H1 (cell line): ENCODE measurements at regions not wholly inside any gene's neighbourhood (a gene's known extent, or its start where the extent isn't known, plus 50 kb on each side); places are given as distances from the start of the nearest gene placed in this dataset.

Source experiments
- CTCF ChIA-PET: fragments of 300-600 bp; sonication (Branson Sonifier 250); formaldehyde crosslinking; loops from one replicate; lab custom pipeline; 2021; ENCODE audit not compliant: partially characterized antibody; lab: Charles Lee
- POLR2A ChIA-PET: fragments of 300-600 bp; sonication (Branson Sonifier 250); formaldehyde crosslinking; loops from one replicate; lab custom pipeline; 2021; ENCODE audit warnings: inconsistent platforms; ENCODE audit not compliant: partially characterized antibody; lab: Charles Lee
- DNase-seq, 2 experiments: peaks; one replicate each; pipeline versions ENCODE4 v3.0.0 to v3.0.0-alpha.2; 2010 to 2022; ENCODE audit warnings: low spot score in 2 of 2, low read depth in 1 of 2, mixed read lengths in 1 of 2
- FAIRE-seq: peaks from 2 replicates; lab custom pipeline; 2011; peaks lifted over from hg19 to GRCh38; lab: Jason Lieb, UNC
- H2AFZ ChIP-seq: 2 replicates; pipeline ENCODE4 v1.8.1; 2012; ENCODE audit warnings: low read length, inconsistent platforms
- H2AK5ac ChIP-seq: 2 replicates; pipeline ENCODE4 v1.6.1; 2013; ENCODE audit warnings: low read depth, low read length
- H2BK120ac ChIP-seq: replicated peaks from 2 replicates; pipeline ENCODE3; 2013; ENCODE audit warnings: low read depth, low read length, inconsistent platforms
- H2BK12ac ChIP-seq: 2 replicates; pipeline ENCODE4 v1.6.1; 2013; ENCODE audit warnings: low read depth, low read length
- H2BK15ac ChIP-seq: 2 replicates; pipeline ENCODE4 v1.6.1; 2013; ENCODE audit warnings: low read length
- H2BK20ac ChIP-seq: 2 replicates; pipeline ENCODE4 v1.6.1; 2013; ENCODE audit warnings: low read length
- H2BK5ac ChIP-seq: 2 replicates; pipeline ENCODE4 v1.6.1; 2013; ENCODE audit warnings: low read depth, low read length
- H3K14ac ChIP-seq: 2 replicates; pipeline ENCODE4 v1.6.1; 2013; ENCODE audit warnings: inconsistent platforms; ENCODE audit not compliant: insufficient read length
- H3K18ac ChIP-seq: 2 replicates; pipeline ENCODE4 v1.6.1; 2013; ENCODE audit warnings: low read length; ENCODE audit errors: extremely low read depth
- H3K23ac ChIP-seq: 2 replicates; pipeline ENCODE4 v1.6.1; 2013; ENCODE audit warnings: inconsistent platforms; ENCODE audit not compliant: insufficient read length
- H3K23me2 ChIP-seq: 2 replicates; pipeline ENCODE4 v1.6.1; 2013; ENCODE audit warnings: low read depth, low read length
- H3K27ac ChIP-seq: 2 replicates; pipeline ENCODE4 v1.6.1; 2011; ENCODE audit warnings: low read depth, low read length, inconsistent platforms
- H3K27me3 ChIP-seq, 4 experiments: replicated peaks in 1 of 4; 1 replicate in 1 of 4; 2 replicates in 3 of 4; pipeline versions ENCODE4 v1.6.1 to v1.8.1; 2011 to 2013; ENCODE audit warnings: low read length in 3 of 4, mild to moderate bottlenecking in 3 of 4, inconsistent platforms in 2 of 4, mixed read lengths in 2 of 4, moderate library complexity in 1 of 4; ENCODE audit not compliant: control insufficient read depth in 3 of 4, insufficient read depth in 3 of 4; ENCODE audit errors: extremely low read depth in 1 of 4
- H3K36me3 ChIP-seq, 4 experiments: 2 replicates each; pipeline versions ENCODE4 v1.6.1 to v1.8.1; 2011 to 2013; ENCODE audit warnings: mild to moderate bottlenecking in 4 of 4, low read length in 3 of 4, moderate library complexity in 2 of 4, control low read depth in 1 of 4, inconsistent platforms in 1 of 4; ENCODE audit not compliant: insufficient read depth in 4 of 4, control insufficient read depth in 2 of 4
- H3K4ac ChIP-seq: replicated peaks from 2 replicates; pipeline ENCODE3; 2013; ENCODE audit warnings: low read length, low read depth, mixed read lengths, inconsistent platforms; ENCODE audit not compliant: insufficient read length
- H3K4me1 ChIP-seq, 4 experiments: replicated peaks in 1 of 4; 1 replicate in 1 of 4; 2 replicates in 3 of 4; pipeline versions ENCODE4 v1.6.1 to v1.8.1; 2011 to 2013; ENCODE audit warnings: low read length in 3 of 4, inconsistent platforms in 2 of 4, mixed read lengths in 1 of 4; ENCODE audit not compliant: insufficient read depth in 4 of 4, control insufficient read depth in 3 of 4
- H3K4me2 ChIP-seq, 2 experiments: 2 replicates each; pipeline versions ENCODE4 v1.6.1 to v1.8.1; 2011 to 2013; ENCODE audit warnings: low read depth in 2 of 2, low read length in 2 of 2, control low read depth in 1 of 2, inconsistent platforms in 1 of 2, mild to moderate bottlenecking in 1 of 2; ENCODE audit not compliant: insufficient read depth in 1 of 2
- H3K4me3 ChIP-seq, 4 experiments: fragments of 200-600, 300-600 bp in 1 of 4; sonication (generic), shearing (Covaris generic), sonication (Bioruptor Twin) in 1 of 4; 2 replicates each; pipeline versions ENCODE4 v1.5.1 to v1.8.1; 2011 to 2016; ENCODE audit warnings: low read length in 4 of 4, low read depth in 3 of 4, control low read depth in 2 of 4, inconsistent platforms in 2 of 4, mild to moderate bottlenecking in 2 of 4, mixed read lengths in 1 of 4, moderate library complexity in 1 of 4; ENCODE audit not compliant: insufficient read depth in 2 of 4; ENCODE audit errors: extremely low read depth in 1 of 4
- H3K56ac ChIP-seq: replicated peaks from 2 replicates; pipeline ENCODE3; 2013; ENCODE audit warnings: low read depth, mild to moderate bottlenecking, mixed read lengths, low read length, inconsistent platforms; ENCODE audit not compliant: insufficient read length
- H3K79me1 ChIP-seq: 2 replicates; pipeline ENCODE4 v1.6.1; 2013; ENCODE audit warnings: low read depth, low read length, control low read depth
- H3K79me2 ChIP-seq, 2 experiments: 2 replicates each; pipeline versions ENCODE4 v1.6.1 to v1.8.1; 2012 to 2013; ENCODE audit warnings: low read length in 2 of 2, mild to moderate bottlenecking in 2 of 2, inconsistent platforms in 1 of 2; ENCODE audit not compliant: insufficient read depth in 2 of 2, control insufficient read depth in 1 of 2
- H3K9ac ChIP-seq, 4 experiments: replicated peaks in 1 of 4; 1 replicate in 1 of 4; 2 replicates in 3 of 4; pipeline versions ENCODE4 v1.6.1 to v1.8.1; 2011 to 2013; ENCODE audit warnings: low read depth in 3 of 4, low read length in 3 of 4, control low read depth in 2 of 4, mild to moderate bottlenecking in 2 of 4, moderate library complexity in 2 of 4, inconsistent platforms in 1 of 4; ENCODE audit errors: extremely low read depth in 1 of 4
- H3K9me3 ChIP-seq, 2 experiments: 2 replicates each; pipeline versions ENCODE4 v1.6.1 to v1.8.1; 2012 to 2013; ENCODE audit warnings: mild to moderate bottlenecking in 2 of 2, moderate library complexity in 2 of 2, control low read depth in 1 of 2, inconsistent platforms in 1 of 2, low read depth in 1 of 2, low read length in 1 of 2, mixed read lengths in 1 of 2; ENCODE audit not compliant: insufficient read depth in 2 of 2
- H4K20me1 ChIP-seq, 2 experiments: replicated peaks in 1 of 2; 2 replicates each; pipeline versions ENCODE3 to v1.8.1; 2011 to 2013; ENCODE audit warnings: inconsistent platforms in 2 of 2, low read length in 2 of 2, mild to moderate bottlenecking in 1 of 2; ENCODE audit not compliant: insufficient read depth in 2 of 2, control insufficient read depth in 1 of 2
- H4K5ac ChIP-seq: 2 replicates; pipeline ENCODE4 v1.6.1; 2013; ENCODE audit warnings: low read length, low read depth, mixed read lengths, inconsistent platforms; ENCODE audit not compliant: insufficient read length
- H4K8ac ChIP-seq: 2 replicates; pipeline ENCODE4 v1.8.0; 2013; ENCODE audit warnings: mild to moderate bottlenecking, moderate library complexity, low read length, inconsistent platforms; ENCODE audit not compliant: insufficient read depth; ENCODE audit errors: extremely low read depth
- H4K91ac ChIP-seq: replicated peaks from 2 replicates; pipeline ENCODE3; 2013; ENCODE audit warnings: low read length, mixed read lengths, inconsistent platforms; ENCODE audit not compliant: insufficient read length
- ATF2 ChIP-seq: IDR thresholded peaks from 2 replicates; pipeline ENCODE4 v1.6.1; 2012; ENCODE audit warnings: low read length, inconsistent platforms
- FOSL1 ChIP-seq: IDR thresholded peaks from 2 replicates; pipeline ENCODE4 v1.6.1; 2011; ENCODE audit warnings: mild to moderate bottlenecking, low read depth, low read length, moderate library complexity; ENCODE audit not compliant: insufficient read depth
- HDAC2 ChIP-seq, 2 experiments: fragments of 300-600 bp in 1 of 2; sonication (generic) in 1 of 2; IDR thresholded peaks; 2 replicates each; pipeline ENCODE4 v1.6.1; 2011 to 2012; ENCODE audit warnings: low read depth in 2 of 2, low read length in 2 of 2, mild to moderate bottlenecking in 2 of 2, moderate library complexity in 2 of 2, borderline replicate concordance in 1 of 2, inconsistent platforms in 1 of 2
- POLR2A ChIP-seq, 2 experiments: IDR thresholded peaks; 1 replicate in 1 of 2; 2 replicates in 1 of 2; pipeline ENCODE4 v1.6.1; 2011; ENCODE audit warnings: low read depth in 2 of 2, low read length in 2 of 2, mild to moderate bottlenecking in 2 of 2; ENCODE audit errors: control extremely low read depth in 1 of 2
- SAP30 ChIP-seq: fragments of 300-600 bp; sonication (generic); IDR thresholded peaks from 2 replicates; pipeline ENCODE4 v1.7.1; 2012; ENCODE audit warnings: low read length, moderate library complexity, mild to moderate bottlenecking, inconsistent platforms; ENCODE audit not compliant: insufficient read depth, insufficient replicate concordance
- SUZ12 ChIP-seq: fragments of 200-600 bp; sonication (generic); IDR thresholded peaks from 2 replicates; pipeline ENCODE4 v1.6.1; 2012; ENCODE audit warnings: mild to moderate bottlenecking, inconsistent platforms, low read length, moderate library complexity, mixed read lengths
- TCF12 ChIP-seq: IDR thresholded peaks from 2 replicates; pipeline ENCODE4 v1.6.1; 2011; ENCODE audit warnings: low read depth, mild to moderate bottlenecking, low read length

DNA sequence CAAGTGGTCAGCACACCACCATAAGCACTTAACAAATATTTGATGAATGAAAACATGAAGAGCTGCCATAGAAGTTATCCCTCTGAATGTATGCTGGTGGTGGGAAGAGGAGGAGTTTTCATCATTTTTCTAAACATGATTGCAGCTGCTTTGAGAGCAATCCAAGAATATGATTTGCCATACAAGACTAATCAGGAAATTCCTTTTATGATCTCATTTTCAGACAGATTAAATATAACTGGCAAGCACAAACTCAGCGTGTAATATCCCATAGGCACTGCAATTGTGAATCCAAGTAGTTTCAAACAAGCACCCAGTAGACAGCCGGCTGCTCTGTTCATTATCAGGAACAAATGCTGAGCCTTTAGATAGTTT, 505.7 kb upstream of the LUZP2 start (continued):
- TF ChIP-seq SAP30: no peak

DNA sequence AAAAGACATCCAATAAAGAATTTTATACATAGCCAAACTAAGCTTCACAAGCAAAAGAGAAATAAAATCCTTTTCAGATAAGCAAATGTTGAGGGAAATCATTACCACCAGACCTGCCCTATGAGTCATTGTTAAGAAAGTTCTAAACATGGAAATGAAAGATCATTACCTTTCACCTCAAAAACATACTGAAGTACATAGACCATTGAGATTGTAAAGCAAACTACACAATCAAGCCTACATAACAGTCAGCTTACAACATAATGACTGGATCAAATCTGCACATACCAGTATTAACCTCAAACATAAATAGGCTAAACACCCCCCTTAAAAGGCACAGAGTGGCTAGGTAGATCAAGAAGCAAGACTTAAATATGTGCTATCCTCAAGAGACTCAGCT, 501.0 kb upstream of the LUZP2 start:
- Histone ChIP-seq H2BK20ac (no peak overlapping the region), H3K23me2 (no peaks in the 10 kb centered on the region; the same call in 1 of the 2 replicates), H3K27me3 (no peaks in the 10 kb centered on the region), H3K79me2 (no peaks in the 10 kb centered on the region), H3K23ac (no peak overlapping the region), H3K4me1 (no peaks in the 10 kb centered on the region), H2AFZ (no peak overlapping the region), H3K79me1 (no peaks in the 10 kb centered on the region), H3K18ac (no peak overlapping the region), H3K4me2 (no peak overlapping the region), H3K9ac (no peak overlapping the region), H2BK120ac (no peak overlapping the region), H2BK12ac (no peak overlapping the region), H3K36me3 (no peaks in the 10 kb centered on the region), H2AK5ac (no peak overlapping the region), H4K8ac (no peak overlapping the region), H4K5ac (no peak overlapping the region), H4K20me1 (no peaks in the 10 kb centered on the region), H3K14ac (no peak overlapping the region), H4K91ac (no peak overlapping the region), H3K56ac (no peak overlapping the region), H3K9me3 (no peaks in the 10 kb centered on the region), H3K27ac (no peak overlapping the region), H2BK5ac (no peak overlapping the region), H2BK15ac (no peak overlapping the region), H3K4me3 (no peak overlapping the region), H3K4ac (no peak overlapping the region)
- ChIA-PET POLR2A (no interaction called here), CTCF (no interaction called here)
- DNase-seq (no peak), FAIRE-seq (no peak)
- TF ChIP-seq SUZ12 (no peak), TCF12 (no peak), HDAC2 (IDR thresholded peaks at IDR 0.05; ENCODE audit: borderline replicate concordance in 1 of 2, low read depth in 2 of 2, low read length in 2 of 2) (no peak), POLR2A (IDR thresholded peaks at IDR 0.05; ENCODE audit: control extremely low read depth in 1 of 2, low read depth in 2 of 2, low read length in 2 of 2) (no peak), FOSL1 (no peak), ATF2 (no peak)
